Osteocyte (in vitro differentiated cells): ENCODE measurements at regions not wholly inside any gene's neighbourhood (a gene's known extent, or its start where the extent isn't known, plus 50 kb on each side); places are given as distances from the start of the nearest gene placed in this dataset.

Experiments
- DNase-seq: peaks from one replicate; pipeline ENCODE4 v3.0.0; 2021; ENCODE audit warnings: mixed read lengths; ENCODE audit not compliant: unreplicated experiment; ENCODE audit errors: extremely low spot score
- H3K27ac Mint-ChIP-seq: one replicate; pipeline ENCODE4 v1.8.0; 2021; ENCODE audit warnings: mild to moderate bottlenecking, mixed read lengths; ENCODE audit not compliant: unreplicated experiment
- H3K27me3 Mint-ChIP-seq: one replicate; pipeline ENCODE4 v1.8.0; 2021; ENCODE audit warnings: mixed read lengths; ENCODE audit not compliant: unreplicated experiment
- H3K36me3 Mint-ChIP-seq: one replicate; pipeline ENCODE4 v1.8.0; 2021; ENCODE audit warnings: mixed read lengths; ENCODE audit not compliant: unreplicated experiment
- H3K4me1 Mint-ChIP-seq: one replicate; pipeline ENCODE4 v1.8.0; 2021; ENCODE audit warnings: mixed read lengths; ENCODE audit not compliant: unreplicated experiment
- H3K4me3 Mint-ChIP-seq: one replicate; pipeline ENCODE4 v1.8.0; 2021; ENCODE audit warnings: mild to moderate bottlenecking, moderate library complexity, mixed read lengths; ENCODE audit not compliant: unreplicated experiment
- H3K9me3 Mint-ChIP-seq: one replicate; pipeline ENCODE4 v1.8.0; 2021; ENCODE audit warnings: mixed read lengths; ENCODE audit not compliant: unreplicated experiment
- CTCF ChIP-seq: fragments of 200-600 bp; sonication (generic); IDR thresholded peaks from 2 replicates; pipeline ENCODE4 v1.5.0; 2021; ENCODE audit warnings: antibody characterized with exemption, mild to moderate bottlenecking, moderate library complexity

DNA sequence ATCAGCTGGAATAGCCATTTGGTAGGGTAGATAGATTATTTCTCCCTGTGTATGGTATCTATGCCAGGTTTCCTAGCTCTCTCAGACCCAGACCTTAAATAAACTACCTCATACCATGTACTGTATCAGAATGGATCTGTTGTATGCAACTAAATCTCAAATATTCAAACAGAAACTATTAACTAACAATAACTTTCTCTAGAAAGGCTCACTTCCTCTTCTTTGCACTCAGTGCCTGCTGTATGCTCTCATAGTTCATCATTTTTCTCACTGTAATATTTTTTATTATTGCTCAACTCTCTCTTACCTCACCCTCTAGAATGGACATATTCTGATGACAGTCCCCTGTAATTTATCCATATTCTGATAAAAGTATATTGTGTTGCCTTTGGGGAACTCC lies 182.4 kb downstream of the TOX3 start:
- H3K27me3 Mint-ChIP-seq = peaks cover 5% of the 10 kb centered on the region
- H3K4me3 Mint-ChIP-seq = no peak overlapping the region
- H3K36me3 Mint-ChIP-seq = no peaks in the 10 kb centered on the region

DNA sequence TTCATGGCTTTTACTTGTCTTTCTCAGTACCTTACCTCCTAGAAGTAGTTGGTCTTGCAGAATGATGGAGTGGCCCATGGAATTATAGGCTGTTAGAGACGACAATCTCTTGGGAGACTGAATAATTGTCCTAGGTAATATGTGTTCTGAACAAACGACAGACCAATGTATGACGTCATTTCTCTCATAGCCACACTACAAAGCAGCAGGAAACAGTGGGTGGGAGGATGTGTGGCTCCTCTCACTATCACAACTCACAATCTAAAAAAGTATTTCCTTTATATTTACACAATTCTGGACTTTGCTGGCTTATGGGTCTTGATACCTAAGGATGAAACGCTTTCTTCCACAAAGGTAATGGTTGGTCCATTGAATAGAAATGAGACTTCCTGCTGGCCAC lies 183.9 kb downstream of the TOX3 start:
- H3K27me3 Mint-ChIP-seq = peaks cover 4% of the 10 kb centered on the region
- H3K4me1 Mint-ChIP-seq = no peaks in the 10 kb centered on the region

More for the DNA sequence above, 182.4 kb downstream of the TOX3 start:
- no peak for TF ChIP-seq CTCF
- H3K9me3 Mint-ChIP-seq = no peaks in the 10 kb centered on the region
- H3K4me1 Mint-ChIP-seq = no peaks in the 10 kb centered on the region
- no peak for DNase-seq
- no peak overlapping the region for H3K27ac Mint-ChIP-seq

DNA sequence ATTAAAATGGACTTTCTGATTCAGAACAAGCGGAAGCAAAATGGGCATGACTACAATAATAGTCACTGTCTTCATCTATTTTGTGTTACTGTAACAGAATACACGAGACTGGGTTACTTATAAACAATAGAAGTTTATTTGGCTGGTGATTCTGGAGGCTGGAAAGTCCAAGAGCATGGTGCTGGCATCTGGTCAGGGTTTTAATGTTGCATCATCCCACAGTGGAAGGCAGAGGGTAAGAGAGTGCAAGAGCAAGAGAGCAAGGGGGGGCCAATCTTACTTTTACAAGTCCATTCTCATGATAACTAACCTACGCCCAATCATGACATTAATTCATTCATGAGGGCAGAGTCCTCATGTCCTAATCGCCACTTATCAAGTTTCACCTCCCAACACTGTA lies 189.2 kb downstream of the TOX3 start:
- TF ChIP-seq CTCF = no peak
- Mint-ChIP-seq H3K9me3 (no peaks in the 10 kb centered on the region), H3K27me3 (no peaks in the 10 kb centered on the region)

More for the DNA sequence above, 183.9 kb downstream of the TOX3 start:
- no peak overlapping the region for H3K4me3 Mint-ChIP-seq
- no peak for TF ChIP-seq CTCF
- no peaks in the 10 kb centered on the region for H3K36me3 Mint-ChIP-seq
- no peak overlapping the region for H3K27ac Mint-ChIP-seq
- H3K9me3 Mint-ChIP-seq = no peaks in the 10 kb centered on the region
- no peak for DNase-seq

DNA sequence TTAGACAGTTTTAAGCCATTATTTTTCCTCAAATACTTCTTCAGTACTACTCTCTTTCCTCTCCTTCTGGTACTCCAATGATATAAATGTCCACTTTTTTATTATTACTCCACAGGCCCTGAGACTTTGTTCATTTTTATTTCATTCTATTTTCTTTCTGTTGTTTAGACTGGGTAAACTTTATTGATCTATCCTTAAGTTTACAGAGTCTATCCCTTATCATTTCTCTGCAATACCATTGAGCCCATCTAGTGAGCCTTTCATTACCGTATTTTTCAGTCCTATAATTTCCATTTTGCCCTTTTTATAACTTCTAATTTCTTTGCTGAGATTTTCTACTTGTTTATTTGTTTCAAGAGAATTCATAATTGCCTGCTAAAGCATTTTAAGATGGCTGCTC lies 193.7 kb downstream of the TOX3 start:
- H3K27me3 Mint-ChIP-seq = no peaks in the 10 kb centered on the region
- H3K36me3 Mint-ChIP-seq = no peaks in the 10 kb centered on the region
- DNase-seq = no peak
- no peak for TF ChIP-seq CTCF
- H3K9me3 Mint-ChIP-seq = no peaks in the 10 kb centered on the region
- H3K4me3 Mint-ChIP-seq = no peak overlapping the region
- no peak overlapping the region for H3K27ac Mint-ChIP-seq
- no peaks in the 10 kb centered on the region for H3K4me1 Mint-ChIP-seq

More for the DNA sequence above, 189.2 kb downstream of the TOX3 start:
- no peak for DNase-seq
- Mint-ChIP-seq H3K27ac (no peak overlapping the region), H3K36me3 (no peaks in the 10 kb centered on the region), H3K4me3 (no peak overlapping the region), H3K4me1 (no peaks in the 10 kb centered on the region)

GRCh38 chr16:52351451-52351850 lies 195.5 kb downstream of the TOX3 start:
- Mint-ChIP-seq H3K27ac (no peak overlapping the region), H3K36me3 (no peaks in the 10 kb centered on the region), H3K27me3 (no peaks in the 10 kb centered on the region), H3K4me1 (no peaks in the 10 kb centered on the region), H3K9me3 (no peaks in the 10 kb centered on the region), H3K4me3 (no peak overlapping the region)
- TF ChIP-seq CTCF = no peak
- DNase-seq = no peak
